NCI-H2107 (cell line): ENCODE measurements at regions not wholly inside any gene's neighbourhood (a gene's known extent, or its start where the extent isn't known, plus 50 kb on each side); places are given as distances from the start of the nearest gene placed in this dataset.
"Not testable (repeated sequence)": the region's sequence is repeated elsewhere in the genome, so short reads cannot be mapped to it uniquely, and the experiment has no call there.

Experiments used
- DNase-seq: peaks from one replicate; lab custom pipeline; 2025; lab: John Stamatoyannopoulos, UW

GRCh38 chr6:50995036-50995435, 176.4 kb downstream of the TFAP2B start:
- no peak for DNase-seq

- no peak for DNase-seq
Observed at GRCh38 chr6:50998905-50999304, 180.2 kb downstream of the TFAP2B start.

- no peak for DNase-seq
Observed at GRCh38 chr6:51001399-51001798, 182.7 kb downstream of the TFAP2B start.

- DNase-seq = no peak
Observed at GRCh38 chr6:51004380-51004779, 185.7 kb downstream of the TFAP2B start.

DNA sequence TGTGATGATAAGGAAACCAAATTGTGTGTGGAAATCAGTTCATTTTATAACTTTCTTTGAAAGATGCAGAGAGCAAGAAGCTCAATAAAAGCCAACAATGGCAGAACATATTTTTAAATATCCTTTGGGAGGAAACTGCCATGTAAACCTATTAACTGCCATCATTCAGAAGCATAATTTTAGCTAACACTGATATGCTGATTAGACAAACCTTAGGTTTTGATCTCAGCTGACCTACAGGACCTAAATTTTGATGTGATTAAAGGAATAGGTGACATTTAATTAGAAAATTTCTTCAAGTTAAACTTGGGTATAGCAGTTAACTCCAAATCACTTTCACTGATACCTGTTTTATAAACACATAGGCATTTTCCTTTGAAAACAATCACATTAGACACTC, 187.1 kb downstream of the TFAP2B start:
- no peak for DNase-seq

- DNase-seq = no peak
Observed at GRCh38 chr6:51007237-51007636, 188.6 kb downstream of the TFAP2B start.

GRCh38 chr6:51008693-51009092, 190.0 kb downstream of the TFAP2B start:
- DNase-seq = not testable (repeated sequence)

DNA sequence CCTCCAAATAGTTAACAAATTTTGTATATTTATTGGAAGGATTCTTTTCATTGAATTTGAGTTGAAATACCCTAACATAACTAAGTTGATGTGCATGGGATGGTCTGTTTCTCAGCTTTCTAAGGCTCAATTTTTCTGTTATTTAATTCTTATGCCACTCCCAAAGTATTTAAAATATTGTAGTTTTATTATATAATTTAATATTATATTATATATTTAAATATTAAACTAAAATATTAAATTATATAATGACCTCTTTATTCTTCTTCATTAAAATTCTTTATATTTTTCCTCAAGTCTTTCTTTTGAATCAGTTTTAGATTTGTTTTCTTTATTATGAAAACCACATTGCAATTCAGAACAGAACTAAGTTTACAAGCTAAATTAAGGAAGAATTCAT, 194.7 kb downstream of the TFAP2B start:
- no peak for DNase-seq

- DNase-seq = no peak
Observed at GRCh38 chr6:51015394-51015793, 196.7 kb downstream of the TFAP2B start.

DNA sequence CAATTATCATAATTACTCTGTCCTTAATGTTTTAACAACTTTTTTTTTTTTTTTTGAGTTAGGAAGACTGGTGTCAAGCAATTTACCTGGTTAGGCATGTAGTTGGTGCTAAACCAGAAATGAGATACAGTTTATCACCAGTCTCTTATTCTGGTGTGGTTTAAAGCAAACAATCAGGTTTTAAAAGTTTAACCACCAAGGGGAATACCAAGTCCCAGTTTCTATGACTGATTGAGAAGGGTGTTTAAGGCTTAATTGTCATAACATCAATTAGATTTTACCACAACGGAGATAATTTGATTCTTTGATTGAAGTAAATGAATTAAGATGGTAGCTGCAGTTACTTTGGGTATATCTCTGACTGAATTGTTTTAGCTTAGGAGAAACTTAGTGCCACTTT, 197.8 kb downstream of the TFAP2B start:
- no peak for DNase-seq

DNA sequence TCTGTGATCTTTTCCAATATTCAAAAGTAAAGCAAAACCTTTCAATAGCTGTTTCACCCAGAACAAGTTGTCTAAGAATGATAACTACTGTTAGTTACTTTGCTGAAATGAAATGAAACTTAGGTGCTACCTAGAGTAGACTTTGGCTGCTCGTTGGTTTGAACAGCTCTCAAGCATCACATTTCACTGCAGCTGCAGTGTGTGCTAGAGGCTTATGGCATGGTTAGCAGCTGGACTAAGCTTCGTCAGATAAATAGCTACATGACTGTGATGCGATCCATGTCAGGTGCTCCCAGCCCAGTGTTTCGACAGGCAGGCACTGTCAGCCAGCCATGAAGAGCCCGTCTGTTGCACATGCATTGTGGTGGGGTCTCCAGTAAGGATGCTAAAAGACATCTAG, 201.1 kb downstream of the TFAP2B start:
- peak; percentile 27 for DNase-seq

DNA sequence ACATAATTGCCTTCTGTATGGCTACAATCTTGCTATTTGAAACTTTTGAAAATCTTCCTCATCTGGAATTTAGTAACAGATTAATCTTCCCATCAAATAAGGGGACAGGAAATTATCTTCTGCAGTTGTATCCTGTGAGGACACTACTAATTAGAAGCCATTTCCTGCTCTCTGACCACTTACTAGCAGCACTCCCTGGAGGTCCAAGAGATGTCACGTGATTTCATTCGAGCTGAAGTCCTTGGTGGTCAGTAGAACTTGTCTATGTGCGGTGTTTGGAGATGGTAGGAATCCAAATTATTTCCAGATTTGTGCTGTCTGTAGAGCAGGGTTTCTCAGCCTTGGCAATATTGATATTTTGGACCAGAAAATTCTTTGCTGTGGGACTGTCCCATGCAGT, 202.5 kb downstream of the TFAP2B start:
- no peak for DNase-seq

DNA sequence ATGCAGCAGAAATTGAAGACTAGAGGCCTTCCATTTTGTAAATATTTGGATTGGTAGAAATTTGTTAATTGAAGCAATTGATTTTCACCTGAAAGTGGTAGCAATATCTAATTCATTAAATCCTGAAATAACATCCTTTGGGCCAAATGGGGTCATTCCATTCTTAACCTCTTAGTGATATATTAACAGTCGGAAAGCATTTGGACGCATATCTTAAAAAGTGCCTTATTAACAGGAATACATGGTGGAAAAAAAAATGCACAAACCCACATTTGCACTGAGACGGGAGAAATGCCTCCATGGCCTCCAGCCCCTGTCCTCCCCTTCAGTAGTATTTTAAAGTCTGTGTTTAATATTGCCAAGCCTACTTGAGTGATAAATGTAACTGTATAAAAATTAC, 205.5 kb downstream of the TFAP2B start:
- DNase-seq = no peak

DNA sequence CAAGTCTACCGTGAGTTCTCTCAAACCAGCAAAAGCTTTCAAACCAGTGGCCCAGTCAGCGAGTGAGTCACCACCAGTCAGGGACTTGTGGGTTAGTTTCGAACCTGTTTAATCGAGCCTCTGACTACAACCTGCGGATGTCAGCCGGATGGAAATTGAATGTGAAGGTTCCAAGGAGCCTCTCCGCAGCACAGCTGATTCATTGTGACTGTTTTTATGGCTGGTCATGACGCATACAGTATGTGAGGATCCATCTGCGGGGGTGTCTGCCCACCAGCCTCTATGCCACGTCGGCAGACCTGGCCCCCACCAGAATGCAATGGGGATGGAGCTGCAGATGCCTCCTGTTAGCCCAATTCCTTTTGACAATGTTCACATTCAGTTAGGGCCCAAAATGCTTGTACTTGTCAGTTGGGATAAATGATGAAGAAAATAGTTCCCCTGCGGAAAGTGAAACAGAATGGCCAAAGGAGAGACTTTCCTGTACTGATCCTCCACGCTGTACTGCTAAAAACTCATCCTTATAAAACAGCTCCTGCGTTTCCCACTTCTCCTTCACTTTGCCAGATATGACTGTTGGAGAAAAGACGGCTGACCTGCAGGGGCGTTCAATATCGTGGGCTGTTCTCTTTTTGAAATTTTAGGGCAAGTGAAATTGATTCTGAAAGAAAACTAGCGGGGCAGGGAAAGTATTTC, 206.6 kb downstream of the TFAP2B start:
- no peak for DNase-seq

GRCh38 chr6:51027283-51028065, 208.8 kb downstream of the TFAP2B start:
- no peak for DNase-seq

DNA sequence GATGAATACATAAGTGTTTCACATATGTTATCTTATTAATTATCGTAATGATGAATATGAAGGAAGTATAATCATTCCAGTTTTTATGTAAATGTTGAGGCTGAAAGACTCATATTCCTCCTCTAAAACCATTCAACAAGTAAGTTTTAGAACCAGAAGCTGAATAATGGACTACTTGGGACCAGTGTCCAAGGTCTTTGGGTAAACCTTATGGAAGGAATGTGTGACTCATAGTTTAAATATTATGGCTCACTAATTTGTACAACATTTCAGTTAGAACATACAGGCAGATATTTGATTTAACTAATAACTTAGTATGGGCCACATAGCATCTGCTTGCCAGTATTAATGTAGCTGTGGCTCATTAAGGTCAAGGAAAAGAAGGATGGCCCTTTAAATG, 209.6 kb downstream of the TFAP2B start:
- DNase-seq = no peak

DNA sequence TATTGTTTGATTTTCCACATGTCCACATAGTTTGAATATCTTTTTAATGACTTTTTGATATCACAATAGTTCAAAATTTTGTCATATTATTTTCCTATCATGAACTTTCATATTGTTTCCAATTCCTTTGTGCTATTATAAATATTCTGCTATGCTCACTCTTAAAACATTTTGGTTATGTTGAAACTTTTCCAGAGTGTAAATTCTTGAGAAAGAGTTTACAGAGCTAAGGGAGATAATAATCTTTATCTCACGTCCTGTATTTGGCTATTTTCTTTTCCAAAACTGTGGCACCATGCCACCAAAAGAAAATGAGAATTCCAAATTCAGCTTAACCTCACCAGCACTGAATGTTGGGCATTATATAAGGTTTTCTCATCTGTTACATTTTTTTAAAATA, 210.9 kb downstream of the TFAP2B start:
- DNase-seq = no peak

DNA sequence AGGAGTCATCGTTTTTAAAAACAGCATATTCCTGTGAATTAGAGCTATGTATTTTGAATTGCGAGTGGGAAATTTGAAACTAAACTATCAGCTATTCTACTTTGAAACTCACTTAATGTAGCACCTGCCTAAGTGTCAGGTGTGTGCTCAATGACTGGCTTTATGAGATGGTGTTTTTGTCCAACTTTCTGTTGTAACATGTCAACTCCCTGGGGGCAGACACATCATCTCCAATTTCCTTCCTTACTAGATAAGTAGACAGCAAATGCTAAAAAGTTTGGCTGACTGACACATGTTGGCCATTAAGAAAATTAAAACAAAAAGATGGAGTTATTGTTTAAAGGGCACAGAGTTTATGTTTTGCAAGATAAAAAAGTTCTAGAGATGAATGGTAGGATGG, 226.9 kb downstream of the TFAP2B start:
- DNase-seq = peak; percentile 44

- peak; percentile 21 for DNase-seq
Observed at GRCh38 chr6:51049288-51049982, 230.8 kb downstream of the TFAP2B start.

GRCh38 chr6:51049983-51050877, 231.6 kb downstream of the TFAP2B start:
- no peak for DNase-seq

DNA sequence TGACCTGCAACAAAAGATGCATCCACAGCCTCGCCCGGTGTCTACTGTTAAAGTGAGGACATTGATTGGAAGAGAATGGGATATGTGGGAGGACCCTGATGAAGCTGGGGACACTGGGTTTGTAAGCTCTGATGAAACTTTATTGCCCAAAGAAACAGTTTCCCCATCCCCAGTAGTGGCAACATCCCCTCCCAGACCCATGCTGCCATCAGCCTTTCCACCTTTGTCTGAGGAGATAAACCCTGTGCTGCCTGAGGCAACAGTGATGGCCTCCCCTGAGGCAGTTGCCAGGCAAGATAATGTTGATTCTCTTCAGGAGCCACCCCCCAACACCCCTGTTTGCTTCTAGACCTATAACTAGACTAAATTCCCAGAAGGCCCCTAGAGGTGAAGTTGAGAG, 234.0 kb downstream of the TFAP2B start:
- DNase-seq = not testable (repeated sequence)

- not testable (repeated sequence) for DNase-seq
Observed at GRCh38 chr6:51055316-51055715, 236.6 kb downstream of the TFAP2B start.
